Left lung (tissue), 4 donors: ENCODE measurements at regions not wholly inside any gene's neighbourhood (a gene's known extent, or its start where the extent isn't known, plus 50 kb on each side); places are given as distances from the start of the nearest gene placed in this dataset.

Source experiments
- ATAC-seq: fragments of 200-7000 bp; cut with Tn5 transposase; one replicate; pipeline ENCODE4 v1.9.1; 2020; ENCODE audit warnings: moderate library complexity
- DNase-seq, 4 donors: peaks; one replicate each; pipeline ENCODE4 v3.0.0-alpha.2; 2013 to 2020
- H3K27ac ChIP-seq, 2 donors: fragments of 200-600 bp; sonication (generic) in 1 of 2; one replicate each; pipeline versions ENCODE4 v1.5.0 to v1.8.0; 2020 to 2021
- H3K27me3 ChIP-seq, 2 donors: fragments of 200-600 bp; sonication (generic) in 1 of 2; one replicate each; pipeline versions ENCODE4 v1.5.0 to v1.8.0; 2020 to 2021
- H3K36me3 ChIP-seq, 2 donors: fragments of 200-600 bp; sonication (generic) in 1 of 2; one replicate each; pipeline versions ENCODE4 v1.5.0 to v1.8.0; 2020 to 2021
- H3K4me1 ChIP-seq, 2 donors: fragments of 200-600 bp; one replicate each; pipeline ENCODE4 v1.8.0; 2021
- H3K4me3 ChIP-seq, 2 donors: fragments of 200-600 bp; sonication (generic) in 1 of 2; one replicate each; pipeline versions ENCODE4 v1.5.0 to v1.8.0; 2020 to 2021; ENCODE audit warnings: mild to moderate bottlenecking in 1 of 2
- H3K9me3 ChIP-seq, 2 donors: fragments of 200-600 bp; sonication (generic) in 1 of 2; one replicate each; pipeline versions ENCODE4 v1.5.0 to v1.8.0; 2020 to 2021
- intact Hi-C, 2 donors: fragments of 100-400 bp; cut with DNase I; formaldehyde crosslinking; loops; one replicate each; pipeline versions ENCODE4 v1.11.2 to v1.14.2; 2022
- TF ChIP-seq, protein P1 (sequence below), 2 donors: fragments of 200-600 bp; sonication (generic) in 1 of 2; IDR thresholded peaks; one replicate each; pipeline versions ENCODE4 v1.5.0 to v1.8.0; 2021; ENCODE audit warnings: antibody characterized with exemption in 2 of 2
- donor health status: DM: no; HTN: yes; CAD: no.
- donor health status: DM: no; HTN: no; CAD: no.

DNA sequence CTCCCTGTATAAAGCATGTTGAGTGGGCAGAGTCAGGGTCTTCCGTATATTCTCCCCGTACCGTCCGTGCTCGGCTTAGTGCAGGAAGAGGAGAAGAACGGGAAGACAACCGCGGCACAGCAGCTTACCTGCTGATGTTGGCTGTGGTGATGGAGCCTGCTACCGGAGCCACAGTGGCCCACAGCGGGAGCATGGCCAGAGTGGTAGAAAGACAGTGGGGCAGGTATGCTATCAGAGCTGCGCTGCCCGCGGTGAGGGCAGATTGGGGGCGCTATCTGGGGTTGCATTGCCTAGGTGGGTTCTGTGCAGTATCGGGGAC, 120.7 kb upstream of the VPREB1 start:
- no peak for ATAC-seq
- Histone ChIP-seq H3K9me3 (no peaks in the 10 kb centered on the region), H3K36me3 (no peaks in the 10 kb centered on the region), H3K27me3 (peaks cover 0 to 32% of the 10 kb centered on the region in 2 donors), H3K4me1 (no peaks in the 10 kb centered on the region), H3K27ac (no peak overlapping the region), H3K4me3 (no peak overlapping the region)
- TF ChIP-seq, protein P1, sequence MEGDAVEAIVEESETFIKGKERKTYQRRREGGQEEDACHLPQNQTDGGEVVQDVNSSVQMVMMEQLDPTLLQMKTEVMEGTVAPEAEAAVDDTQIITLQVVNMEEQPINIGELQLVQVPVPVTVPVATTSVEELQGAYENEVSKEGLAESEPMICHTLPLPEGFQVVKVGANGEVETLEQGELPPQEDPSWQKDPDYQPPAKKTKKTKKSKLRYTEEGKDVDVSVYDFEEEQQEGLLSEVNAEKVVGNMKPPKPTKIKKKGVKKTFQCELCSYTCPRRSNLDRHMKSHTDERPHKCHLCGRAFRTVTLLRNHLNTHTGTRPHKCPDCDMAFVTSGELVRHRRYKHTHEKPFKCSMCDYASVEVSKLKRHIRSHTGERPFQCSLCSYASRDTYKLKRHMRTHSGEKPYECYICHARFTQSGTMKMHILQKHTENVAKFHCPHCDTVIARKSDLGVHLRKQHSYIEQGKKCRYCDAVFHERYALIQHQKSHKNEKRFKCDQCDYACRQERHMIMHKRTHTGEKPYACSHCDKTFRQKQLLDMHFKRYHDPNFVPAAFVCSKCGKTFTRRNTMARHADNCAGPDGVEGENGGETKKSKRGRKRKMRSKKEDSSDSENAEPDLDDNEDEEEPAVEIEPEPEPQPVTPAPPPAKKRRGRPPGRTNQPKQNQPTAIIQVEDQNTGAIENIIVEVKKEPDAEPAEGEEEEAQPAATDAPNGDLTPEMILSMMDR (IDR thresholded peaks at IDR 0.05) = no peak
- intact Hi-C loops = no loop called here
- peak in 1 of 4 donors; percentile 41 for DNase-seq

DNA sequence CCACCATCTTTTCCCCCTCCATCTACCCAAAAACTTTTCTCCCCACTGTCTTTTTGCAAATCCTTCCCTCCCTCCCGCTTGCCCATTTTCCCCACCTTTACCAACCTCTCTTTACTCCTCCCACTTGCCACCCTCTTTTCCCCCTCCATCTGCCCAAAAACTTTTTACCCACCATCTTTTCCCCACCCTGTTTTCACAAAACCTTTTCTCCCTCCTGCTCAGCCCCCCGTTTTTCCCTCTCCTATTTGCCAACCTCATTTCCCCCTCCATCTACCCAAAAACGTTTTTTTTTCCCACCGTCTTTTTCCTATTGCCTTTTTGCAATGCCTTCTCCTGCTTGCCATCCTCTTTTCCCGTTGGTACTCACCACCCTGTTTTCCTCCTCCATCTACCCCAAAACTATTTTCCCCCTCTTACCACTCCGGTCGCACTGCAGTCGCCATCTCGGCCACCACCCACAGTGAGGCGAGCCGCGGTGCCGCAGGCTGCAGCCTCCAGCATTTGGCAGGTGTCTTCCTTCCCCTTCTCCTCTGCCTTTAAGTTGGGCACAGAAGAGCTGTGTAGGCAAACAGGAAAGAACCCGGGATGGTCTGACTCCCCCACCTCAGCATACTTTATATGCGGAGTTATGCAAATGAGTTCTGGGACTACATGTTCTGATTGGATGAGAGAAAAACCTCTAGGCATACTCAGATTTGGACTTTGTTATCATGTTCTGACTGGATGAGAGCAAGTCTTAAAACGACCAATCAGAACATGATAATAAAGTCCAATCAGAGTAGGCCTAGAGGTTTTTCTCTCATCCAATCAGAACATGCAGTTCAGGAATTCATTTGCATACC, 121.2 kb upstream of the VPREB1 start:
- ATAC-seq (no peak), DNase-seq (no peak)
- Histone ChIP-seq H3K9me3 (no peaks in the 10 kb centered on the region), H3K27me3 (peaks cover 0 to 38% of the 10 kb centered on the region in 2 donors), H3K36me3 (no peaks in the 10 kb centered on the region), H3K27ac (no peak overlapping the region), H3K4me3 (no peak overlapping the region), H3K4me1 (no peaks in the 10 kb centered on the region)
- intact Hi-C loops = no loop called here
- TF ChIP-seq, protein P1 (IDR thresholded peaks at IDR 0.05) = no peak

DNA sequence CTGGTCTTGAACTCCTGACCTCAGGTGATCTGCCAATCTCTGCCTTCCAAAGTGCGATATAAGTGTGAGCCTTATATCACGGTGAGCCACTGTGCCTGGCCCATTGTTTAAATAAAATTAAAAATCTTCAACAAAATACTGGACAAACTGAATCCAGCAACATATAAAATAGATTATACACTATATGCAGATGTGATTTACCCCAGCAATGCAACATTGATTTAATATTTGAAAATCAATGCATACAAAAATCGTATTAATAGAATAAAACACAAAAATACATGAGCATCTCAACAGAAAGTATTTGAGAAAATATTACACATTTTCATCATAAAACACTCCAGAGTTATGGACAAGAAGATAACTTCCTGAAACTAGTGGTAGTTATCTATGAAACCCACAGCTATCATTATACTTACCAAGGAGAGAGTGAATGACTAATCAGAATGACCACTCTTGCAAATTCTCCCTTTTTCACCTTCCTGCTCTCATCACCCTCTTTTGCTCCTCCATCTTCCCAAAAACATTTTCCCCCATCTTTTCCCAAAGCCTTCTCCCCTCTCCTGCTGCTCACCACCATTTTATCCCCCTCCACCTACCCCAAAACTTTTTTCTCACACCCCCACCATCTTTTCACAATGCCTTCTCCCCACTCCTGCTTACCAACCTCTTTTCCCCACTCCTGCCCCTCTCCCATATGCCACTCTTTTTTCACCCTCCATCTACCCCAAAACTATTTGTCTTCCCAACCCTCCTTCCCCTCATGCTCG, 122.1 kb upstream of the VPREB1 start:
- Histone ChIP-seq H3K27me3 (peaks cover 0 to 45% of the 10 kb centered on the region in 2 donors), H3K27ac (no peak overlapping the region), H3K4me3 (no peak overlapping the region), H3K4me1 (no peaks in the 10 kb centered on the region), H3K36me3 (no peaks in the 10 kb centered on the region), H3K9me3 (no peaks in the 10 kb centered on the region)
- intact Hi-C loops = no loop called here
- DNase-seq (no peak), ATAC-seq (no peak)
- TF ChIP-seq, protein P1 (IDR thresholded peaks at IDR 0.05) = no peak

DNA sequence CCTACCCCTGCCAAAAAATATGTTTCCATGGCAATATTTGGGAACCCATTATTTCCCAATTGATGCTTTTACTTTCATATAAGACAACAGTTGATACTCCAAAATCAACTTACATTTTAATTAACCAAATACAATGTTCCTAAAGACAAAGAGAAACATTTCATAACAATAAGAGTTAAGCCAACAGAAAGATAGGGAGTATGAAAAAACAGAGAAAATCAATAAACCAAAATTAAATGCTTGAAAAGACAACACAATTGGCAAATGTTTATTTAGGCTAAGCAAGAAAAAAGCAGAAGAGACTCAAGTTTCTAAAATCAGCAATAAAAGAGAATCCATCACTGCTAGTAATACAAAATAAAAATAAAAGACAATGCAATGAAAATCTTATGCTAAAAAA, 123.1 kb upstream of the VPREB1 start:
- DNase-seq (no peak), ATAC-seq (no peak)
- Histone ChIP-seq H3K36me3 (no peaks in the 10 kb centered on the region), H3K4me3 (no peak overlapping the region), H3K4me1 (no peaks in the 10 kb centered on the region), H3K27ac (no peak overlapping the region), H3K9me3 (no peaks in the 10 kb centered on the region), H3K27me3 (peaks cover 0 to 45% of the 10 kb centered on the region in 2 donors)
- intact Hi-C loops = no loop called here
- TF ChIP-seq, protein P1 (IDR thresholded peaks at IDR 0.05) = no peak

DNA sequence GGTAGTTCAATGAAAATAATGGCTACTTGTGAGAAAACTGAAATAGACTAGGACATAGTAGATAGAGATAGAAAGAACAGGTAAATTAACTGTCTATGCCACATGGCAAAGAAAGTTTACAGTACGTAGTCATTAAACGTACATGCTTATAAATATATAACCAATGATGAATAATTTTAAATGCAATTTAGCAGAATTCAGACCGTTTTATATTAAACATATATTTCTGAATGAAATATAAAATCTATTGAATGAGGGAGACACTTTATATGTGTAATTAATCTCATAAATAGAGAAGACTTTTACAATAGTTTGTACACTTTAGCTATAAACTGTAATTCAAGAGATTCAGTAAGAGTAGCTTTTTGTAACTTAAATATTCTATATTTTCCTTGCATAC, 124.4 kb upstream of the VPREB1 start:
- Histone ChIP-seq H3K27ac (no peak overlapping the region), H3K4me3 (no peak overlapping the region), H3K4me1 (no peaks in the 10 kb centered on the region), H3K27me3 (peaks cover 0 to 37% of the 10 kb centered on the region in 2 donors), H3K36me3 (no peaks in the 10 kb centered on the region), H3K9me3 (no peaks in the 10 kb centered on the region)
- no peak for DNase-seq
- TF ChIP-seq, protein P1 (IDR thresholded peaks at IDR 0.05) = no peak
- ATAC-seq = no peak
- intact Hi-C loops = no loop called here
